Retinal pigment epithelial cell (primary cell): ENCODE measurements at regions not wholly inside any gene's neighbourhood (a gene's known extent, or its start where the extent isn't known, plus 50 kb on each side); places are given as distances from the start of the nearest gene placed in this dataset.
A peak's percentile ranks its signal among the peaks of the same experiment; 100 is the strongest.

Experiments
- DNase-seq: peaks from one replicate; pipeline ENCODE4 v3.0.0-alpha.2; 2010; ENCODE audit warnings: low read depth
- H3K4me3 ChIP-seq: 2 replicates; pipeline ENCODE4 v1.5.1; 2011; ENCODE audit warnings: mild to moderate bottlenecking, low read length, control low read depth, moderate library complexity
- CTCF ChIP-seq: conservative IDR thresholded peaks from 2 replicates; pipeline ENCODE4 v1.5.1; 2011; ENCODE audit warnings: low read depth, low read length, control low read depth, inconsistent platforms

DNA sequence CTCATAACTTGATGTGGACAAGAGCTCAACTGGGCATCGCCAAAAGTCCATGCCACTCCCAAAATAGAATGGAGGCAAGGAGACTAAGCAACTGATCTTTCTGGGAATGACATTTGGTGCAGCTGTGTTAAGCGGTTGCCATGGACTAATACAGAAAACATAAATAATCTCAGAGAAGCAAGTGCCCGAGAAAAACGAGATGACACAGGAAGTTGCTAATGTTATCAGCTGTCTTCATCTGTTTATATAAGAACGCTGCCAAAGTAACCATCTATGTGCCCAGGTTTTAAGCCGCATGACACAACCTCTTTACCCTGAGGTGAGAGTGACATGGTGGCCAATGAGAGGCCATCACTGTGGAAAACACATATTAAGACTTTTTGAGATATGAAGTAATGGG, 54.9 kb upstream of the SACS start:
- no peak overlapping the region for H3K4me3 ChIP-seq
- TF ChIP-seq CTCF: no peak
- DNase-seq: no peak

- no peak for TF ChIP-seq CTCF
Measured at GRCh38 chr13:23496255-23496654, 62.8 kb upstream of the SACS start.

DNA sequence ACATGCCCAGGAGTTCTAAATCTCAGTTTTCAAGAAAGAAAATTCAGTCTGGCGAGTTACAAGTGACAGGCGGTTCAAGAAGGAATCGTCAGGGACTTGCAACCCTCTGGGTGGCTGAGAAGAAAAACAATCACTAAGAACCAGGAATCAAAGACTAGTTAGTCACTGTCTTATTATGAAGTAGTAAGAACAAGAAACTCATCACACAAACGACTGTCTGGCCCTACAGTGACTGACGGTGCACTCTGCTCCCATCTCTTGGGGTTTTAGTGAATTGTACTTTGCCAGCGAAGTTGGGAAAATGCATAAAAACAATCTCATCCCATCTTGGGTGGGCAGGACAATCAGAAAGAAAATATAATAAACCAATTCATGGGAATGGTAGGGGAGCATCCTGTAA, 63.7 kb upstream of the SACS start:
- no peak for TF ChIP-seq CTCF
- DNase-seq: no peak
- no peak overlapping the region for H3K4me3 ChIP-seq

More at GRCh38 chr13:23496255-23496654, 62.8 kb upstream of the SACS start:
- no peak for DNase-seq
- no peak overlapping the region for H3K4me3 ChIP-seq

- no peak for DNase-seq
- no peak overlapping the region for H3K4me3 ChIP-seq
- TF ChIP-seq CTCF: no peak
Measured at GRCh38 chr13:23500849-23501248, 67.3 kb upstream of the SACS start.

DNA sequence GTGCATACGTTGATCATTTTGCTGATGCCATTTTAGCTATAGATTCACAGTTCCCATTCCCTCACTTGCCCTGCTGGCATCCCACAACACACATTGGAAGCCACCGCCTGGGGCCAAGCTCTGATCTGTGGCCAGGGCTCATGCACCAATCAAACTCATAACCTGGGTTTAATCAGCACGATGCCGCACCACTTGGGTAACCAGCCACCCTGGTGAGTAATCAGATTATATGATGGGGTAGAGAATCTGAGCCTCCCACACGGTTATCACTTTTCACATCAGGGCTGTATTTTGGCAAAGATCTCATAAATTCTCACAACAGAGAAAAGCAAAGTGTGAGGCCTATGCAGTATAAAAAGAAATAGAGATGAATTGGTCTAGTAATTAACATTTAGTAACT, 66.0 kb upstream of the TNFRSF19 start:
- peak; percentile 60 for DNase-seq
- no peak overlapping the region for H3K4me3 ChIP-seq
- no peak for TF ChIP-seq CTCF

GRCh38 chr13:23505007-23505406, 65.2 kb upstream of the TNFRSF19 start:
- H3K4me3 ChIP-seq: peak overlapping the region; percentile 19
- DNase-seq: peak; percentile 71
- TF ChIP-seq CTCF: no peak

GRCh38 chr13:23506071-23506806, 64.0 kb upstream of the TNFRSF19 start:
- DNase-seq: no peak
- TF ChIP-seq CTCF: no peak
- no peak overlapping the region for H3K4me3 ChIP-seq
